Head of caudate nucleus (tissue), 42 donors: ENCODE measurements at regions not wholly inside any gene's neighbourhood (a gene's known extent, or its start where the extent isn't known, plus 50 kb on each side); places are given as distances from the start of the nearest gene placed in this dataset.

Experiments used
- DNase-seq, 42 donors: peaks; one replicate each; pipeline versions ENCODE4 v3.0.0 to v3.0.0-alpha.2; 2020 to 2021; ENCODE audit warnings: mixed read lengths in 7 of 42
- intact Hi-C: fragments of 100-400 bp; cut with DNase I; formaldehyde crosslinking; loops from one replicate; pipeline ENCODE4 v1.15.0; 2022

GRCh38 chr2:177314722-177315264, 50.3 kb upstream of the NFE2L2 start:
- peak in 20 of 42 donors; percentile 11 to 79 (median 32) for DNase-seq
- intact Hi-C loops = no loop called here

DNA sequence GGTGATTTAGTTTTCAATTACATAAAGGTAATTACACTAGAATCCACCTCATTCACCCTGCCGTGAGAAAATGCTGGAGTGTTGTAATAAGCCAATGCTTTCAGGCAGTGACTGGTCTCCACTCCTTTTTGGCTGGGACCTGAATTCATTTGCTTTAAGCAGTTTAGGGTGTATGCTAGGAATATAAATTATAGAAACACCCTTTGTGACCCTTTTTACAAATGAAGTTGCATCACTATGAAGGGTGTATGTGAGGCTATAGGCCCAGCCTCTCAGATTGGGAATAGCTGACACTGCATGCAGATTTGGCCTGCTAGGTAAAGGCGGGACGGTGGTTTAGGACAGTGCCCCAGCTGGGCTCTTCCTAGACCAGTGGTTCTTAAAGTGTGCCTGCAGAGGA, 50.8 kb upstream of the NFE2L2 start:
- intact Hi-C loops = no loop called here
- DNase-seq = peak in 2 of 42 donors; percentile 8 to 44

DNA sequence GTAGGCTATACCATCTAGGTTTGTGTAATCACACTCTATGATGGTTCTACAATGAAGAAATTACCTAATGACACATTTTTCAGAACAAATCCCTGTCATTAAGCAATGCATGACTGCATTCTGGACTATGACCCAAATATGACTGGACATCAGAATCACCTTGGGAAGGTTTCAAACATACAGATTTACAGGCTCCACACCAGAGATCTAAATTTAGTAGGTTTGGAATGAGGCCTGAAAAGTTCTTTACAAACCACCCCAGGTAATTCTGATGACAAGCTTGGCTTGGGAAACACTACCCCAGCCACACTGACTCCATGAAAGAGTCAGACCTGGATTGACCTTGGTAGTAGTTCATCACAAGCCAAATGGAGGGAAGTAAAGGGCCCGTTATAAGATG, 52.2 kb upstream of the NFE2L2 start:
- intact Hi-C loops = no loop called here

DNA sequence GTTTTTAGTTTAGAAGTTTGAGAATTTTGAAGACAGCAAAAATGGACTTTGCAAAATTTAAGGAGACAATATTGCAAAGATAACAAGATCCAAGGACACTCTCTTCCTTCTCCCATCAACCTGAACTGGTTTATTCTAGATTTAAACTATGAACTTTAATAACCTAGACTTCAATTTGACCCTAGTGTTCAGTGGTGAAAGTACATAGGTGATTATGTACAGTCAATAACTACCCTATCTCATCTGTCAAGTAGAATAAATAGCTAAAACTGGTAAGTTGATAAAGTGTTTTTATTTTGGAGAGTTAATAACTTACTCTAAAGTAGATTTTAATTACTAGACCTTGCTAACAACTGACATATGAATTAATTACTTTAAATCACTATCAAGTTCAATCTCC, 52.9 kb upstream of the NFE2L2 start:
- intact Hi-C loops = no loop called here
- no peak for DNase-seq

More for the DNA sequence above, 52.2 kb upstream of the NFE2L2 start:
- no peak for DNase-seq

- no peak for DNase-seq
- intact Hi-C loops = no loop called here
Measured at GRCh38 chr2:177317857-177318256, 53.3 kb upstream of the NFE2L2 start.

GRCh38 chr2:177318613-177319012, 54.1 kb upstream of the NFE2L2 start:
- no peak for DNase-seq
- intact Hi-C loops = no loop called here

GRCh38 chr2:177320596-177320995, 56.1 kb upstream of the NFE2L2 start:
- DNase-seq = no peak
- intact Hi-C loops = no loop called here

GRCh38 chr2:177322801-177323261, 58.3 kb upstream of the NFE2L2 start:
- DNase-seq = no peak
- intact Hi-C loops = no loop called here

GRCh38 chr2:177324797-177325196, 60.3 kb upstream of the NFE2L2 start:
- intact Hi-C loops = no loop called here
- no peak for DNase-seq

GRCh38 chr2:177325554-177325953, 61.0 kb upstream of the NFE2L2 start:
- intact Hi-C loops = no loop called here
- DNase-seq = no peak

GRCh38 chr2:177326005-177326404, 61.5 kb upstream of the NFE2L2 start:
- no peak for DNase-seq
- intact Hi-C loops = no loop called here

DNA sequence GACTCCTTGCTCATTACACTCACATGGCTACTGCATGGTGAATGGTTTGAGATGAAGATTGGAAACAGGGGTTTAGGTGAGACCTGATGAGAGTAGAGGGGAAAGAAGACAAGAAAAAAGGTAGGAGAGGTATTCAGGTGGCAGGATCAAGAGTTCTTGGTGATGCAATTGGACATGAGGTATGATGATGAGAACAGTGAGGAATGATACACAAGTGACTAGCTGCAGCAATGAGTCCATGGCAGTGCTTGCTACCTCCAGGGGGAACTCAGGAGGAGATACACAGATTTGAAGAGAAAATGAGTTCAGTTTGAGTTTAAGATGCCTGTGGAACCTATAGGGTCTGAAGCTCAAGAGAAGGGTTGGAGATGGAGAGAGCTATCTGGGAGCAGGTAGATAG, 62.1 kb upstream of the NFE2L2 start:
- intact Hi-C loops = no loop called here
- DNase-seq = no peak

DNA sequence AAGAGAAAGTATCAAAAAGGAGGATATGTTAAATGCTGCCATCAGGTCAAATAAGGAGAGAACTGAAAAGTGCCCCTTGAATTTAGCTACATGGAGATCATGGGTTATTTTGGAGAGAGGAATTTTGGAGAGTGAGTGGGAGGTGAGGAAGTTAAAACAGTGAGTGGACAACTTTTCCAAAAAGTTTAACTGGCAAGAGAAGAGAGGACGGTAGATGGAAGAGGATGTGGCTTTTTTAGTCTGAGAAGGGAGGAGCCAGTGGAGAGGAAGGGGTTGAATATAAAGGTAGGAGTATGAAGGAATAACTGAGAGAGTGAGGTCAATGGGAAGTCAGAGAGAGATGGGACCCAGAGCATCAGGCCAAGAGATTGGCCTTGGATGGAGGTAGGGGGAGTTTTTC, 62.5 kb upstream of the NFE2L2 start:
- DNase-seq = no peak
- intact Hi-C loops = no loop called here

DNA sequence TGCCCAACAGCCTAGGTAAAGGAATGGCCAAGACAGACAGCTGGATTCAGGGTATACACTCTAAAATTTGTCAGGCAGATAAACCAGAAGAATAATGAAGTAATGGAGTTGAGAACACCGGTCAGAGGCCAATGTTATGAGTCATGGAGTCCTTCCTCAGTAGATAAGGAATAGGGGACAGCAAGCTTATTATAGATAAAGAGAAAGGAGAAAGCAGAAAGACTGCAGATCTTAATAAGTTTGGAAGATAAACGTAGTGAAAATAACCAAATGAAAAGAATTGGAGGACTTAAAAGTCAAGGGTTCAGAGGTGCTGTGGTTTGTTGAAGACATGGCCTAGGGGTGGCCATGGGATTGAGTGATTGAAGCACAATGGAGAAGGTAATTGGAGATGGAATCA, 63.5 kb upstream of the NFE2L2 start:
- intact Hi-C loops = no loop called here
- no peak for DNase-seq

GRCh38 chr2:177329064-177329463, 63.5 kb upstream of the AGPS start:
- DNase-seq = no peak
- intact Hi-C loops = no loop called here

DNA sequence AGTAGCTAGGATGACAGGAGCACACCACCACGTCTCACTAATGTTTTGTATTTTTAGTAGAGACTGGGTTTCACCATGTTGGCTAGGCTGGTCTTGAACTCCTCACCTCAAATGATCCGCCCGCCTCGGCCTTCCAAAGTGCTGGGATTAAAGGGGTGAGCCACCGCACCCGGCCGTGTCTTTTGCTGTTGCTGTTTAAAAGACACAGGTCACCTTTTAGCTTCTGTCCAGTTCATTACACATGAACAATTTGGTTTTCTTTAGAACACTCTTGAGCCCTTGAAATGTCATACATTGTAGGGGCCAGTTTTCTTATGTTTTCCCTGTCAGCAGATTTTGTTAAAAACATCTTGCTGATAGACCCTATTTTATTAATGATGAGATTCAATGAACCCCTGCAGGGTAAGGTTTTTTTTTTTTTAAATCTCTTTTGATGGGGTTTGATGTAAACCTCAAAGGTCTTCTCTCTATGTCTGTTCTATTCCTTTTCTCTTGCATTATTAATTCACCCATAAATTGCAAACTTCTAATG, 61.0 kb upstream of the AGPS start:
- DNase-seq = no peak
- intact Hi-C loops = loop anchor here (10.0 kb wide), 1 partner anchor 293 kb away; no protein-coding TSS in a partner anchor

- peak in 37 of 42 donors; percentile 6 to 82 (median 56) for DNase-seq
- intact Hi-C loops = loop anchor here (2.0 to 10.0 kb wide), 2 partner anchors 168 to 292 kb away; no protein-coding TSS in a partner anchor
Measured at GRCh38 chr2:177332026-177332991, 60.3 kb upstream of the AGPS start.

DNA sequence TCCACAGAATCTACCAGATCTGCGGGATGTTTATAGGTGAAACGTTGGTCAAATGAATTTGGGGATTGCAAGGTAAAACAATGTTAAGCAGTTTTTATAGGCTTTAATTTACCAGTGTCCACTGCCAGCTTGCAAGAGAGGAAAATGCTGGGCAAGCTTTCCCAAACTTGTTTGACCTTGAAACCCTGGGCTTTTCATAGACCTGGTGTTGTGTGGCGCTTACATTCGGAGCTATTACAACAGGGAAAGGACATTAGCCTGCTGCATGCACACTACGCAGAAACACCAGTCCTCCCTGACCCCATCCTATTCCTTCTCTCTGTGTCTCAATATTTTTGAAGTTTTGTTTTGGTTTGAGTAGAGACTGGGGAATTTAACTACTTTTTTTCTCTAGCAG, 59.6 kb upstream of the AGPS start:
- intact Hi-C loops = loop anchor here (2.0 to 10.0 kb wide), 2 partner anchors 168 to 292 kb away; no protein-coding TSS in a partner anchor
- DNase-seq = no peak

DNA sequence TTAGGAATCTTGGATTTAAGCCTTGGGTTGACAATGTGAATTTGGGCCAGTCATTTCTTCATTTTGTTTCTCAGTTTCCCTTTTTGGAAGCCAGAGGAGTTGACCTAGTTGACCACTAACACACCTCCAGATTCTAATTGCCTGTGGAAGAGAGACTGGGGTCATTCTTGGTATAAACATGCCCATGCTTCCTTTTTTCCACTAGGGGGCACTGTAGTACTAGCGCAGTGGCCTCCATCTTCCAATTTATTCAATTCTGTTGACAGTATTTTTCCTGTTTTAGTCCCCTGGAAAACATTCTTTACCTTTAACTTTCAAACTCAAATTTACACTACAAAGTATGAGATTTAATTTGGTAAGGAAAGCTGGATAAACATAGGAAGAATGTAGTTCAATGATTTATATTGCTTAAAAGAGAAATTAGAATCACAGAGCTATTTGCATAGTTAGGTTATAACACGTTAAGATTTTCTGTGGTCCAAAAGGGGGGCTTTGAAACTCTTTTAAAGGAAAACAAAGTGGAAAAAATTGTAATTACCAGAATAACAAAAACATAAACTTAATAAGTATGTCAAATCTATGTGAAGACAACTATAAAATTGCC, 57.5 kb upstream of the AGPS start:
- peak in 24 of 42 donors; percentile 9 to 77 (median 48) for DNase-seq
- intact Hi-C loops = loop anchor here (2.0 to 10.0 kb wide), 4 partner anchors 70 to 387 kb away; partner anchors contain the start of gene NFE2L2
